Peyer's patch (tissue), 4 donors: ENCODE measurements at regions not wholly inside any gene's neighbourhood (a gene's known extent, or its start where the extent isn't known, plus 50 kb on each side); places are given as distances from the start of the nearest gene placed in this dataset.

ENCODE experiments used
- DNase-seq, 3 donors: peaks; one replicate each; pipeline ENCODE4 v3.0.0-alpha.2; 2017 to 2019
- H3K27ac ChIP-seq, 4 donors: fragments of 200-600 bp; sonication (generic); one replicate each; pipeline ENCODE4 v1.5.1; 2016 to 2019
- H3K27me3 ChIP-seq, 2 donors: fragments of 200-600 bp; sonication (generic); one replicate each; pipeline ENCODE4 v1.5.1; 2019
- H3K36me3 ChIP-seq, 3 donors: fragments of 200-600 bp; sonication (generic); one replicate each; pipeline ENCODE4 v1.5.1; 2016 to 2019
- H3K4me1 ChIP-seq, 4 donors: fragments of 200-600 bp; sonication (generic); one replicate each; pipeline ENCODE4 v1.5.1; 2016 to 2019
- H3K4me3 ChIP-seq, 4 donors: fragments of 200-600 bp; sonication (generic); 1 replicate in 3 of 4; 2 replicates in 1 of 4; pipeline ENCODE4 v1.5.1; 2016 to 2019; ENCODE audit warnings: mild to moderate bottlenecking in 1 of 4
- H3K9me3 ChIP-seq, 4 donors: fragments of 200-600 bp; sonication (generic); one replicate each; pipeline ENCODE4 v1.5.1; 2016 to 2019; ENCODE audit warnings: mild to moderate bottlenecking in 1 of 4
- POLR2A ChIP-seq, 2 donors: fragments of 450-650 bp; IDR thresholded peaks; one replicate each; pipeline ENCODE4 v1.5.1; 2017; ENCODE audit warnings: antibody characterized with exemption in 2 of 2, mild to moderate bottlenecking in 2 of 2, moderate library complexity in 2 of 2
- TF ChIP-seq, protein P1 (sequence below), 6 experiments: fragments of 450-650 bp in 4 of 6; fragments of 200-600 bp in 2 of 6; sonication (generic) in 1 of 6; IDR thresholded peaks; one replicate each; pipeline ENCODE4 v1.5.1; 2017 to 2019; ENCODE audit warnings: antibody characterized with exemption in 6 of 6, mild to moderate bottlenecking in 3 of 6, moderate library complexity in 1 of 6

DNA sequence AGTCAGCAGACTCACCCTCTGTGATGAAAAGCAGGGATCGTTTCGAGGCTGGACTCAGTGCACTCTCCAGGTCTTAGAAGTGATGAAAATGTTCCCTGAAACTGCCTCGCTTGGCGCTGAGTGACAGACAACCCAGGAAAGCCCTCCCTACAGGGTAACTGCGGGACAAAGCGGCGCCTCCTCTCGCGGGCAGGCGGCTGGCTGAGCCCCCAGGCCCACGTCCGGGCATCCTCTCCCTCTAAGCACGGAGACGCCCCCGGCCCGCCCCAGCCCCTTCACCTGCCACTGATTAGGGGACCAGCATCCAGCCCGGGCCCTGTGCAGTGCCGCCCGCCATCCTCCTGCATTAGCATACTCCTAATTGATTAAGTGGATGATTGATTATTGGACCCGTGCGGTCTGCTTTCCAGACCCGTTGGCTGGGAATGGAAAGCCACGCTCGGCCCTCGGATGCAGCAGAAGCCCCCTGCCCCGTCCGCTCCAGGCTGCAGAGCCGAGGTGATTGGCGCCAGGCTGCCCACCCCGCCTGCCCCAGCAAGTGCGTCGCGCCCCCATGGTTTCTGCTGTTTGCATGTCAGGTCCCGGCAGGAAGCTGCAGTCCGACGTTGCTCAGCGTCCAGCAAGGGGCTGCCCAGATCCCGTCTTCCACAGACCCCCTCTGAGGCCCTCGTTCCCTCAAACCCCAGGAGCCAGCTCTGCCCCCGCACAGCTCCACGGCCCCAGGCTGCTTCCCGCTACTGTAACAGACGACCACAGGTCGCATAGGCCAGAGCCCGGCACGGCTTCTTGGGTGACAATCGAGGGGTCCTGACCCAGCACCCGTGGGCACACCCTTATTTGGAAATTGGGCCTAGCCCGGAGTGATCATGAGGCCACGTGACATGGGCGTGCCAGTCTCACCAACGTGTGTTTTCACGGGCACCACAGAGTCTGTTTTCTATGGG, 131.6 kb downstream of the DLL1 start:
- Histone ChIP-seq H3K27ac (no peak overlapping the region), H3K4me3 (no peak overlapping the region), H3K9me3 (no peaks in the 10 kb centered on the region), H3K27me3 (no peaks in the 10 kb centered on the region), H3K4me1 (no peaks in the 10 kb centered on the region), H3K36me3 (no peaks in the 10 kb centered on the region)
- no peak for DNase-seq
- TF ChIP-seq POLR2A (IDR thresholded peaks at IDR 0.05): no peak
- TF ChIP-seq, protein P1, sequence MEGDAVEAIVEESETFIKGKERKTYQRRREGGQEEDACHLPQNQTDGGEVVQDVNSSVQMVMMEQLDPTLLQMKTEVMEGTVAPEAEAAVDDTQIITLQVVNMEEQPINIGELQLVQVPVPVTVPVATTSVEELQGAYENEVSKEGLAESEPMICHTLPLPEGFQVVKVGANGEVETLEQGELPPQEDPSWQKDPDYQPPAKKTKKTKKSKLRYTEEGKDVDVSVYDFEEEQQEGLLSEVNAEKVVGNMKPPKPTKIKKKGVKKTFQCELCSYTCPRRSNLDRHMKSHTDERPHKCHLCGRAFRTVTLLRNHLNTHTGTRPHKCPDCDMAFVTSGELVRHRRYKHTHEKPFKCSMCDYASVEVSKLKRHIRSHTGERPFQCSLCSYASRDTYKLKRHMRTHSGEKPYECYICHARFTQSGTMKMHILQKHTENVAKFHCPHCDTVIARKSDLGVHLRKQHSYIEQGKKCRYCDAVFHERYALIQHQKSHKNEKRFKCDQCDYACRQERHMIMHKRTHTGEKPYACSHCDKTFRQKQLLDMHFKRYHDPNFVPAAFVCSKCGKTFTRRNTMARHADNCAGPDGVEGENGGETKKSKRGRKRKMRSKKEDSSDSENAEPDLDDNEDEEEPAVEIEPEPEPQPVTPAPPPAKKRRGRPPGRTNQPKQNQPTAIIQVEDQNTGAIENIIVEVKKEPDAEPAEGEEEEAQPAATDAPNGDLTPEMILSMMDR (IDR thresholded peaks at IDR 0.05): no peak

DNA sequence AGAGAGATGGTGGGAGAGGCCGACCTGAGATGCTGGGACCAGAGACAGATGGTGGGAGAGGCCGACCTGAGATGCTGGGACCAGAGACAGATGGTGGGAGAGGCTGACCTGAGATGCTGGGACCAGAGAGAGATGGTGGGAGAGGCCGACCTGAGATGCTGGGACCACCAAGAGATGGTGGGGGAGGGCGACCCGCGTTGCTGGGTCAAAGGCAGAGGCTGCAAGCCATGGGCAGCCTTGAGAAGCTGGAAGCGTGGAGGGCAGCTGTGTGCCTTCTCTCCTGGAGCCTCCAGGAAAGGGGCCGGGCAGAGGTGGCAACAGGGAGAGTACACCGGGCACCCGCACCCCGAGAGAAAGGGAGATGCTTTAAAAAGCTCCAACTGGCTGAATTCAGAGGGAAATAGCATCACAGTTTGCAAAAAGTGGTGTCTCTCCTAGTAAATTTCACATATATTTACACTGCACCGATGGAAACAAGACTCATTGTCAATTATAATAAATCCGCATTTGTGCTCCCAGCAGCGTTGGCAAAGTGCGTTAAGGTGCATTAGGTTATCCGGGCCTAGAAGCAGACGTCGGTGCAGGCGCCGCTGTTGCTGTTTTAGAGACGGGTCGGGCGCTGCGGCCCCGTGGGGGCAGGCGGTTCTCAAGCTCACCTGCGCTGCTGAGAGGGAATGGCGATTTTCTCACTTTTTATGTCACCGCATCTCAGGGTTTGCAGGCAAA, 132.4 kb downstream of the DLL1 start:
- H3K27me3 ChIP-seq: no peaks in the 10 kb centered on the region
- H3K4me3 ChIP-seq: no peak overlapping the region
- DNase-seq: peak in 1 of 3 donors; percentile 15
- H3K4me1 ChIP-seq: no peaks in the 10 kb centered on the region
- no peak overlapping the region for H3K27ac ChIP-seq
- TF ChIP-seq, protein P1 (IDR thresholded peaks at IDR 0.05): no peak
- no peak for TF ChIP-seq POLR2A (IDR thresholded peaks at IDR 0.05)
- no peaks in the 10 kb centered on the region for H3K36me3 ChIP-seq
- no peaks in the 10 kb centered on the region for H3K9me3 ChIP-seq

DNA sequence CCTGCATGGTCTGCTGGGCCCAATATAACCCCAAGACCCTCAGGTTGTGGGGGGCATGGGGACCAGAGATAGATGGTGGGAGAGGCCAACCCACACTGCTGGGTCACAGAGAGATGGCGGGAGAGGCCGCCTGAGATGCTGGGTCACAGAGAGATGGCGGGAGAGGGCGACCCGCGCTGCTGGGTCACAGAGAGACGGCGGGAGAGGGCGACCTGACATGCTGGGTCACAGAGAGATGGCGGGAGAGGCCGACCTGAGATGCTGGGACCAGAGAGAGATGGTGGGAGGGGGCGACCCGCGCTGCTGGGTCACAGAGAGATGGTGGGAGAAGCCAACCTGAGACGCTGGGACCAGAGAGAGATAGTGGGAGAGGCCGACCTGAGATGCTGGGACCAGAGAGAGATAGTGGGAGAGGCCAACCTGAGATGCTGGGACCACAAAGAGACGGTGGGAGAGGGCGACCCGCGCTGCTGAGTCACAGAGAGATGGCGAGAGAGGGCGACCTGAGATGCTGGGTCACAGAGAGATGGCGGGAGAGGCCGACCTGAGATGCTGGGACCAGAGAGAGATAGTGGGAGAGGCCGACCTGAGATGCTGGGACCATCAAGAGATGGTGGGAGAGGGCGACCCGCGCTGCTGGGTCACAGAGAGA, 133.2 kb downstream of the DLL1 start:
- H3K4me3 ChIP-seq: no peak overlapping the region
- H3K9me3 ChIP-seq: no peaks in the 10 kb centered on the region
- TF ChIP-seq, protein P1 (IDR thresholded peaks at IDR 0.05): no peak
- TF ChIP-seq POLR2A (IDR thresholded peaks at IDR 0.05): no peak
- H3K27ac ChIP-seq: no peak overlapping the region
- DNase-seq: peak in 1 of 3 donors; percentile 3
- no peaks in the 10 kb centered on the region for H3K36me3 ChIP-seq
- no peaks in the 10 kb centered on the region for H3K27me3 ChIP-seq
- peaks cover 0 to 4% (median 0%) of the 10 kb centered on the region in 4 donors for H3K4me1 ChIP-seq

DNA sequence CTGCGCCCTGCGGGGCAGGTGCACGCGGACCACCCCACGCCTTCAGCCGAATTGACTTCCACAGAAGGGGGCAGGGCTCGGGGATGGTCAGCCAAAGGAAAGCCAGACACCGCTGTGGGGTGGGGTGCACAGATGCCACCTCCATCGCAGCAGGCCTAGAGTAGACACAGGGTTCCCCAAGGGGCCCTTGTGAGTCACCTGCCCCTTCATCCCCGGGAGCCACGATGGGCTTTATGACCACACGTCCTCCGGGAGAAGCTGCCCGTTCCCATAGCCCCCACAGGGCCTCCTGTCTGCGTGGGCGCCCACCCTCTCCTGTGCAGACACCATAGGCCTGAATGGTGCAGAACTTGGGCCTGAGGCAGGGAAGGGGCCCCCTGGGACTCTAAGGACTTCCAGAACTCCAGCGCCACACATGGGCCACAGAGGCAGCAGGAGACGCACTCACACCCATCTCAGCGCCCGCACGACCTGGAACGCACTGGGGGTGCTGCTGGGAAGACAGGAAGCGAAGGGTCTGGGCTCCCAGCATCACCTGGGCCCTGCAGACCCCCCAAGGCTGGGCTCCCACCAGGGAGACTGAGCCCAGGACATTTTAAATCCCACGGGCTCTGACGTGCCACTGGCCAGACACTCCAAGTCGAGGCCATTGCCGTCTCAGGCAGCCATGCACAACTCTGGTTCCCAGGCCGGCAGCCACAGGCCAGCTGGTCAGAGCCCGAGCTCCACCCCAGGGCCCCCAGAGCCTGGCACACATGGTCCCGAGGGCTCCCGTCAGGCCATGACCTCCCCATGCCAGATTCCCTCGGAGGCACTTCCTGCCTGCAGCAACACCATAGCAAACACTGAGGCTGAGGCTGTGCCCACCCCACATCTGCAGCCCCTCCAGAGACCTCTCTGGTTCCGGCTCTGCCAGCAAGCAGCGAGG, 134.2 kb downstream of the DLL1 start:
- H3K36me3 ChIP-seq: no peaks in the 10 kb centered on the region

More for the DNA sequence above, 134.2 kb downstream of the DLL1 start:
- TF ChIP-seq, protein P1 (IDR thresholded peaks at IDR 0.05): no peak
- TF ChIP-seq POLR2A (IDR thresholded peaks at IDR 0.05): no peak
- no peak for DNase-seq
- Histone ChIP-seq H3K4me1 (peaks cover 0 to 11% (median 0%) of the 10 kb centered on the region in 4 donors), H3K9me3 (no peaks in the 10 kb centered on the region), H3K27me3 (no peaks in the 10 kb centered on the region), H3K27ac (no peak overlapping the region), H3K4me3 (no peak overlapping the region)
